AG10803 (cell line): ENCODE measurements at regions not wholly inside any gene's neighbourhood (a gene's known extent, or its start where the extent isn't known, plus 50 kb on each side); places are given as distances from the start of the nearest gene placed in this dataset.

Source experiments
- DNase-seq: peaks from one replicate; pipeline ENCODE4 v3.0.0; 2010; ENCODE audit warnings: low read depth
- H3K4me3 ChIP-seq: 2 replicates; pipeline ENCODE4 v1.5.1; 2011; ENCODE audit warnings: mild to moderate bottlenecking, low read length, control low read depth
- CTCF ChIP-seq: conservative IDR thresholded peaks from 2 replicates; pipeline ENCODE4 v1.5.1; 2011; ENCODE audit warnings: mild to moderate bottlenecking, low read length, control low read depth, inconsistent platforms

DNA sequence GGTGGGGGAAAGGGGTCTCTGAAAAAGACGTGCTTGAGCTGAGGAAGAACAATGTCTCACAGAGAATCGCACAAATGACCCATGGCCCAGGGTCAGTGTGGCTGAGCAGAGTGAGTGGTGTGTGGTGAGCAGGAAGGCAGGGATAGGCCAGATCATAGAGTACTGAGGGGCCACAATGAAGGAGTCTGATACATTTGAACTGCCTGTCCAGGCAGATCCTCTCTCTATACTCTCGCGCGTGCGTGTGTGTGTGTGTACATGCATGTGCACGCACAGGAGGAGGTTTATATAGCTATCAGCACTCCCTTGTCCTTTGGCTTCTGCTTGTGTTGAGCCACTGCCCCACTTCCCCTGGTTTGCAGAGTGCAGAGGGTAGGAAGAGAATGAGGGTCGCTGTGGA is 294.0 kb downstream of the ZNF608 start:
- H3K4me3 ChIP-seq = no peak overlapping the region
- TF ChIP-seq CTCF = no peak
- no peak for DNase-seq

GRCh38 chr5:124451721-124452383 is 294.6 kb downstream of the ZNF608 start:
- no peak for DNase-seq
- H3K4me3 ChIP-seq = no peak overlapping the region
- no peak for TF ChIP-seq CTCF

- no peak overlapping the region for H3K4me3 ChIP-seq
- no peak for TF ChIP-seq CTCF
- DNase-seq = no peak
Observed at GRCh38 chr5:124446120-124446519, 300.3 kb downstream of the ZNF608 start.

DNA sequence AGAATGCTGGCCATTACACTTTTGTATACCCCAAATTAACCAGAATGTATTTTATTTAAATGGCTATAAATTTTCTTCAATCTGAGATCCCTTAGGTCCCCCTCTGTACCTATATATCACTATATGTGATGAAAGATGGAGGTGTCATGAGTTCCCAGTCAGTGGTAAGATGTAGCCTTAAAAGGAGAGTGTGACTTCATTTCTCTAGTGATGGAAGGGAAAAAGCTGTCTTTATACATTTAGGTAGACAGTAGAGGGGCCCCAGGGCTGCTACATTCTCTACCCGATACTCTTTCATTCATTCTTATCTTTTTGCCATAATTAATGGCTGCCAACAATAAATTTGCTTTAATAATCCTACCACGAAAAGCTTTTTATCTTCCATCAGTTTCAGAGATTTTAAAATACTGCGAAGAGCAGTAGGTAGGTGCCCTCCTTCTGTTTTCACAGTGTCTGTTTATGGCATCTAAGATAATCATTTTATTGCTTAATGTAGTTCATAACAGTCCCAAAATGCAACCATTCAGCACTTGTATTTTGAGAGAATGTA is 301.3 kb downstream of the ZNF608 start:
- TF ChIP-seq CTCF = no peak
- no peak overlapping the region for H3K4me3 ChIP-seq

GRCh38 chr5:124444147-124444775 is 302.2 kb downstream of the ZNF608 start:
- no peak for TF ChIP-seq CTCF
- DNase-seq = no peak
- H3K4me3 ChIP-seq = no peak overlapping the region

More for the DNA sequence above, 301.3 kb downstream of the ZNF608 start:
- DNase-seq = no peak

DNA sequence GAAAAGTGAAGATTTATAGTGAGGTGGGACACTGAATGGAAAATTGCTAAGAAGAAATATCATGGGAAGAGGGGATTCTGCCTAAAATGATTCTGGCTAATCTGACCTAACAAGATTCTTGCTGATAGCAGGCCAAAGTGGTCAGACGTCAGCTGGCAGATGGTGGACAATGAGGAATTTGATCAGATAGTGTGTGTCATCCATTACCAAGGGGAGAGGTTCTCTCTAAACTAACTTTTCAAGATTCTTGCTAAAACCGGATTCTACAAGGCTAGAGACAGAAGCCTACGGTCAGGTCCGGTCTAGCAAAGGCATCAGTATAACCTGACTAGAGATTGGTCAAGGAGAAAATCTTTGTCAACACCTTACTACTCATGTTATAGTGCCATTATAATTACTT is 306.0 kb downstream of the ZNF608 start:
- H3K4me3 ChIP-seq = no peak overlapping the region
- no peak for DNase-seq
- TF ChIP-seq CTCF = no peak

DNA sequence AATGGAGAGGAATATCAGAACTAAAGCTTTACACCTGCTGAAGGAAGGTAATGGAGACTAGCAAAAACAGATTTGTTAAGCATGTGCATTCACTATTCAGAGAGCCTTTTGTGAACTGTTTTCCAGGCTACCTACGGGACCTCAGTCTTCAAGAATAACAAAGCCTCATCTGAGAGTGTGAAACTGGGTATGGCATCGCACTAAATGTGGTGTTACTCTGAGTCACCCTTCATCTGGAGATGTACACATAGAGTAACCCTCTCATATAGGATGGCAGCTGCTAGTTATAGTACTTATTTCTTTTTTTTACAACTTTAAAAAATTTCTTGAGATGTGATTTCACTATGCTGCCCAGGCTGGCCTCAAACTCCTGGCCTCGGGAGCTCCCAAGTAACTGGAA is 306.8 kb downstream of the ZNF608 start:
- H3K4me3 ChIP-seq = no peak overlapping the region
- no peak for DNase-seq
- no peak for TF ChIP-seq CTCF
